ENCODE measurements at regions not wholly inside any gene's neighbourhood (a gene's known extent, or its start where the extent isn't known, plus 50 kb on each side); places are given as distances from the start of the nearest gene placed in this dataset.

DNA sequence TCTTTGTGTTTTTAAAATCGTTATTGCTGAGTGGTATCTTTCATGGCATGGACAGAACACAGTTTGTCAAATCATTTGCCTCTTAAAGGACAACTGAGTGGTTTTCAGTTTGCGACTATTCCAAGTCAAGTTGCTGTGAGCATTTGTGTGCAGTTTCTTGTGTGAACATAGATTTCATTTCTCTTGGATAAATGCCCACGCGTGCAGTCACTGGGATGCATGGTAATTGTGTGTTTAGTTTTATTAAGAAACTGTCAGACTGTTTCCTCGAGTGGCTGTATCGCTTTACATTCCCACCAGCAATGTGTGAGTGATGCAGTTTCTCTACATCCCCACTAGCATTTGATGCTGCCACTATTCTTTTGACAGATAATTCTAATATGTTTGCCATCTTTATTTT is 154.0 kb upstream of the ARL4C start:
- Histone ChIP-seq H3K27me3 (no peaks in the 10 kb centered on the region), H3K27ac (no peak overlapping the region), H3K36me3 (no peaks in the 10 kb centered on the region), H3K4me3 (no peak overlapping the region), H3K9me3 (no peaks in the 10 kb centered on the region), H3K4me1 (no peaks in the 10 kb centered on the region)
- intact Hi-C loops (cut with DNase I; ENCODE audit: low total_unique reads) (no loop called here), in situ Hi-C loops (cut with MboI; ENCODE audit: low pct_ligation_motif_present in 1 of 4, low pct_unique_long_range_greater_than_20kb in 1 of 4, low sequenced_read_pairs in 3 of 4) (no loop called here)
- no peak for DNase-seq
- 76 to 79% methylated on average over 6 of the region's 6 CpGs for WGBS, 2 donors (ENCODE audit: low coverage in 1 of 2)
- TF ChIP-seq, protein P1, sequence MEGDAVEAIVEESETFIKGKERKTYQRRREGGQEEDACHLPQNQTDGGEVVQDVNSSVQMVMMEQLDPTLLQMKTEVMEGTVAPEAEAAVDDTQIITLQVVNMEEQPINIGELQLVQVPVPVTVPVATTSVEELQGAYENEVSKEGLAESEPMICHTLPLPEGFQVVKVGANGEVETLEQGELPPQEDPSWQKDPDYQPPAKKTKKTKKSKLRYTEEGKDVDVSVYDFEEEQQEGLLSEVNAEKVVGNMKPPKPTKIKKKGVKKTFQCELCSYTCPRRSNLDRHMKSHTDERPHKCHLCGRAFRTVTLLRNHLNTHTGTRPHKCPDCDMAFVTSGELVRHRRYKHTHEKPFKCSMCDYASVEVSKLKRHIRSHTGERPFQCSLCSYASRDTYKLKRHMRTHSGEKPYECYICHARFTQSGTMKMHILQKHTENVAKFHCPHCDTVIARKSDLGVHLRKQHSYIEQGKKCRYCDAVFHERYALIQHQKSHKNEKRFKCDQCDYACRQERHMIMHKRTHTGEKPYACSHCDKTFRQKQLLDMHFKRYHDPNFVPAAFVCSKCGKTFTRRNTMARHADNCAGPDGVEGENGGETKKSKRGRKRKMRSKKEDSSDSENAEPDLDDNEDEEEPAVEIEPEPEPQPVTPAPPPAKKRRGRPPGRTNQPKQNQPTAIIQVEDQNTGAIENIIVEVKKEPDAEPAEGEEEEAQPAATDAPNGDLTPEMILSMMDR (IDR thresholded peaks at IDR 0.05) = no peak
- TF ChIP-seq POLR2AphosphoS5 (IDR thresholded peaks at IDR 0.05) (no peak), EP300 (IDR thresholded peaks at IDR 0.05; ENCODE audit: low read depth) (no peak), POLR2A (IDR thresholded peaks at IDR 0.05) (no peak)

DNA sequence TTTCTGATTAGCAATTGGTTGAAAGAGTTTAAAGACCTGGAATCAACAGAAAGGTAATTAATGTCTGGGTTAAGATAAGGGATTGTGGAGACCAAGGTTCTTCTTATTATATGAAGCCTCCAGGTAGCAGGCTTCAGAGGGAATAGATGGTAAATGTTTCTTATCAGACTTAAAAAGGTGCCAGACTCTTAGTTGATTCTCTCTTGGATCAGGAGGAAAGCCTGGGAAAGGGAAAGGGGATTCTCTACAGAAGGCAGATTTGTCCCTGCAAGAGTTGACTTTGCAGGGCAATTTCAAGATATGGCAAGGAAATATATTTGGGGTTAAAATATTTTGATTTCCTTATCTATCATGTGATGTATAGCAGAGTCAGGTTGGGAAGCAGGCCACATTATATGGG is 153.1 kb upstream of the ARL4C start:
- Histone ChIP-seq H3K27me3 (no peaks in the 10 kb centered on the region), H3K36me3 (no peaks in the 10 kb centered on the region), H3K4me1 (no peaks in the 10 kb centered on the region), H3K9me3 (no peaks in the 10 kb centered on the region), H3K4me3 (no peak overlapping the region), H3K27ac (no peak overlapping the region)
- in situ Hi-C loops (cut with MboI; ENCODE audit: low pct_ligation_motif_present in 1 of 4, low pct_unique_long_range_greater_than_20kb in 1 of 4, low sequenced_read_pairs in 3 of 4) = no loop called here
- intact Hi-C loops (cut with DNase I; ENCODE audit: low total_unique reads) = no loop called here
- TF ChIP-seq POLR2AphosphoS5 (IDR thresholded peaks at IDR 0.05) = no peak
- TF ChIP-seq EP300 (IDR thresholded peaks at IDR 0.05; ENCODE audit: low read depth) = no peak
- TF ChIP-seq POLR2A (IDR thresholded peaks at IDR 0.05) = no peak
- TF ChIP-seq, protein P1 (IDR thresholded peaks at IDR 0.05) = no peak
- DNase-seq = no peak

DNA sequence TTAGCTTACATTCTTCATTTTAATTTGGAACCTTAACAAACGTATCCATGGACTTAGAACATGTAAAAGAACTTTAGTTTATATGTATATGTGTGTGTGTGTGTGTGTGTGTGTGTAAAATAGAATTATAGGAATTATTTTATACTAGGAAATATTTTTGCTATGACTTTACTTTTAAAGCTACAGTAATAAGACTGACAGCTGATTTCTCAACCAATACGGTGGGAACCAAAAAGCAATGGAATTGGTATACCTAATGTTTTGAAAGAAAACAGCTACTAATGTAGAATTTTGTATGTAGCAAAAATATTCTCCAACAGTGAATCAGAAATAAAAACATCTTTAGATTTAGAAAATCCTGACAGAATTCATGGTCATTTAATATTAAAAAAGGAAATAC is 146.5 kb upstream of the ARL4C start:
- 42 to 57% methylated on average over 2 of the region's 2 CpGs for WGBS, 2 donors (ENCODE audit: low coverage in 1 of 2)
- H3K4me3 ChIP-seq = no peak overlapping the region
- intact Hi-C loops (cut with DNase I; ENCODE audit: low total_unique reads) (no loop called here), in situ Hi-C loops (cut with MboI; ENCODE audit: low pct_ligation_motif_present in 1 of 4, low pct_unique_long_range_greater_than_20kb in 1 of 4, low sequenced_read_pairs in 3 of 4) (no loop called here)
- H3K9me3 ChIP-seq = peaks cover 0 to 10% of the 10 kb centered on the region in 2 donors
- TF ChIP-seq POLR2AphosphoS5 (IDR thresholded peaks at IDR 0.05) (no peak), POLR2A (IDR thresholded peaks at IDR 0.05) (no peak), EP300 (IDR thresholded peaks at IDR 0.05; ENCODE audit: low read depth) (no peak)
- TF ChIP-seq, protein P1 (IDR thresholded peaks at IDR 0.05) = no peak
- no peaks in the 10 kb centered on the region for H3K4me1 ChIP-seq
- H3K36me3 ChIP-seq = no peaks in the 10 kb centered on the region
- no peaks in the 10 kb centered on the region for H3K27me3 ChIP-seq
- H3K27ac ChIP-seq = no peak overlapping the region
- no peak for DNase-seq

DNA sequence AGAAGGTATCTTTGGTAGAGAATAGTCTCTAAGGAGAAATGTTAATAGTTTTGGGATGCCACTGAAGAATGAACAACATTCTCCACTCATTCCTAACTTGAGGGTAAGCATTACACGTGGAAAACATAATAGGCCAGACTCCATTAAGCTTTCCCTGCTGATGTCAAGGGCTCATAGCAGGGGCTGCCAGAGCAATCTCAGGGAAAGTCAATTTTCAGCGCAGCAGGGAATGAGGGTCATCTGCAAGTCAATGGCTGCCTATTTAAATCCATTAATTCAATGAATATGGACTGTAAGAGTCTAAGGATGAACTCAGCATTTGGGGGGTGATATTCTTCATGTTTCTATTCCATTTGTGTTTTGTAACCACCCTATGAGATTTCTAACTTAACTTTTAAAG is 144.2 kb upstream of the ARL4C start:
- TF ChIP-seq EP300 (IDR thresholded peaks at IDR 0.05; ENCODE audit: low read depth) = no peak
- TF ChIP-seq POLR2A (IDR thresholded peaks at IDR 0.05) = no peak
- TF ChIP-seq, protein P1 (IDR thresholded peaks at IDR 0.05) = no peak
- no peak for TF ChIP-seq POLR2AphosphoS5 (IDR thresholded peaks at IDR 0.05)

More for the DNA sequence above, 144.2 kb upstream of the ARL4C start:
- Histone ChIP-seq H3K27ac (no peak overlapping the region), H3K27me3 (no peaks in the 10 kb centered on the region), H3K4me3 (no peak overlapping the region), H3K9me3 (peaks cover 0 to 10% of the 10 kb centered on the region in 2 donors), H3K4me1 (no peaks in the 10 kb centered on the region), H3K36me3 (no peaks in the 10 kb centered on the region)
- DNase-seq = no peak
- WGBS, 2 donors (ENCODE audit: low coverage in 1 of 2) = 79 to 81% methylated on average over 2 of the region's 2 CpGs
- in situ Hi-C loops (cut with MboI; ENCODE audit: low pct_ligation_motif_present in 1 of 4, low pct_unique_long_range_greater_than_20kb in 1 of 4, low sequenced_read_pairs in 3 of 4) = no loop called here
- intact Hi-C loops (cut with DNase I; ENCODE audit: low total_unique reads) = no loop called here

Measured in transverse colon (tissue), 4 donors.